IPS-NIHi7 (cell line): ENCODE measurements at regions not wholly inside any gene's neighbourhood (a gene's known extent, or its start where the extent isn't known, plus 50 kb on each side); places are given as distances from the start of the nearest gene placed in this dataset.

ENCODE experiments used
- DNase-seq: peaks from one replicate; pipeline ENCODE4 v3.0.0; 2012; ENCODE audit warnings: mixed read lengths; ENCODE audit errors: extremely low spot score

DNA sequence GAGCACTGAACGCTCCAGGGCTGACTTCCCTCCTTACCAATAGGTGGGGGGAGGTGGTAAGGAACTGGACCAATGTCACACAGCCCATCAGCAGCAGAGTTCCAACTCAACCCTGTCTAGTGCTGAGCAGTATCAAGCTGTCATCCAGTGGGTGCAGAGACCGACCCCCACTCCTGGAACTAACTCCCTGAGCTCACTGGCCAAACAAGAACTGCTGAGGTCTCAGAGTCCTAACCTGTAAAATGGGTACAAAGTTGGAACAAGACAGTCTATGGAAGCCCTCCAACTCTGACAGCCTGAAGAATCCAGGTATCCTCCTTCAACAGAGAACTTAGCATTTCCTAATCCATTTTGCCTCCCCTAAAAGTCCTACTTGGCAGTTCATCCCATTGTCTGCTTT lies 91.1 kb upstream of the CLMN start:
- no peak for DNase-seq

DNA sequence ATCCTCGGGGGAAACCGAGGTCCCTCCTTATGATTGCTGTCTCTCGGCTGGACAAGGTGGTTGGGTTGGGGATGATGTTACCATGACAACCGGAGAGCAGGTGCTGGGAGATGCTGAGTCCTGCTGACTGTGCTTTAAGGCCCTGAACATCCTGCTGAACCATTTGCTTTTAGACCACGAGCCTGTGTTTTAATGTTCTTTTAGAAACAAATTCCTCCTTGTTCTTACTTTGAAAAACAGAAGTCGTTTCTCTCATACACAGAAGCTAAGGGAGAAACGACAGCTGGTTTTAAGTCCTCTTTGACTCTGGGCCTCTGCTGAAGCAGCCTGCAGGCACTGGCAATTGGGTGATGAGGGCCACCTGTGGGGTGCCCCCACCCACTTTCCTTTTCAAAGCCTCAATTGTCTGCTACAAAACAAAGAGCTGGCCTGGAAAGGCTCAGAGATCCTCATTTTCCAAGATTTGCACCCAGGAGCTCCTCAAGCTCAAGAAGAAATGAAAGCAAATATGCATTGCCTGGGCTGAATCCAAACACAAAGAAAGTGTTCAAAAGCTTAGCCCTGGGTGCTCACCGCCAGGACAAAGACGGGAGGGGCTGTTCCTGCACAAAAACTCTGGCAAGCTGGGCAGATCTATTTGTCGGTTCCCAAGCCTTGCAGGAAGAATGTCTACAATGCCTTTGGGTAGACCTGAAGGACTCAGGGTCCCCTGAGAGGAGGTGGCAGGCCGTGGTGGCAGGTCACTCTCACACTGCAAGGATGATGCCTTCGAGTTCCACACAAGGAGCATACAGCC lies 90.0 kb upstream of the CLMN start:
- no peak for DNase-seq

- no peak for DNase-seq
Observed at GRCh38 chr14:95408731-95409476, 89.2 kb upstream of the CLMN start.

DNA sequence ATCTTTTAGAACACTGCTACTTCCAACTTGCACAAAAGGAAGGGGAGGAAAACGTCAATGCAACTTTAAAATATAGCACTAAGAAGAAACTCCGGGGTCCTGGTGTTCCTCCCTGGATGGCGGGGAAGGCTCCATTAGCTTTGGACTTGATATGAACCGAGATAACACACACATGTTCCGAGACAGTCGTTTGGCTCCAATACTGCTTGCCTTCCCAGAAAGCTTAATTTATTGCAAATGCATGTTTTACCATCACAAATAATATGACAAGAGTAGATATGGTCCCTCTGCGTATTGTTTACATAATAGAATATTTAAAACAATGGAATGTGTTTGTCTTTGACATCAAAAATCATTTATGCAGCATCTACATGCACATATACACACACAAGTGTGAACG lies 87.6 kb upstream of the CLMN start:
- DNase-seq, result no peak

DNA sequence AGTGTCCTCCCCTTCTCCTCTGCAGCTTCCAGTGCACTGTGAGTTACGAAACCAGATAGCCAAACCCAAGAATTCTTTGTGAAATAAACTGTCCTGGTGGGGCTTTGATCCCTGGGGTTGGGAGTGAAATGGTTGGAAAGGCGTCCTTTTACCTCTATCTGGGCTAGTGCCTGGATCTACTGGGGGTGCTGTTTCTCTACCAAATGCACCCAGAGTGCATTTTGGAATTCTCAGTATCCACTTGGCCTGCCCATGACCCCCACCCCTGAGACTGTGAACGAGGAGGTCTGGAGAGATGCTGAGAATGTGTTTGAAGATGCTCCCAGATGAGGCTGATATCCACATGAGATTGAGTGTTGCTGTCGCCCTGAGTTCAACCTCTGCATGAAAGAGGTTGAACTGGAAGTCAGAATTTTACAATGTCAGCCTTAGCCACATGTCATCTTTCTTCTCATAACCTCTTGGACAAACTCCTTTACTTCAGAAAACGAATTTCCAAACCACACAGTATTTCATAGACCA lies 87.1 kb upstream of the CLMN start:
- no peak for DNase-seq

DNA sequence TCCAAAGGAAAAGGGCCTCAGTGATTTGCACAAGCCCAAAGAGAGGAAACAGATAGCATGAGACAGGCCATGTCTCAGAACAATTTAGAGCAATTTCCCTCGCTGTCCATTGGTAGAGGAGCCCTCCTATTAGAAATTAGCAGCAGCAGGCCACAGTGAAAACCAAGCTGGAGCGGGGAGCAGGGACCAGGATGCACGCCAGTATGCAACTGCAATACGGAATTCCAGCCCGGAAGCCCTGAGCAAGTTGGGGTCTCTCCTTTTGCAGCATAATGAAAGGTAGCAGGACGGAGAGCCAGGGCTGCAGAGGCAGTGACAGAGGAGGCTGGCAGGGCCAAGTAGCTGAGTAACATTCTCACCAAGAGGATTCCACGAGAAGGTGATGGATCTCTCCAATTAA lies 84.9 kb upstream of the CLMN start:
- no peak for DNase-seq

GRCh38 chr14:95402578-95402977 lies 82.9 kb upstream of the CLMN start:
- DNase-seq, result no peak

GRCh38 chr14:95402176-95402575 lies 82.5 kb upstream of the CLMN start:
- no peak for DNase-seq

- no peak for DNase-seq
Observed at GRCh38 chr14:95398630-95399547, 79.2 kb upstream of the CLMN start.

DNA sequence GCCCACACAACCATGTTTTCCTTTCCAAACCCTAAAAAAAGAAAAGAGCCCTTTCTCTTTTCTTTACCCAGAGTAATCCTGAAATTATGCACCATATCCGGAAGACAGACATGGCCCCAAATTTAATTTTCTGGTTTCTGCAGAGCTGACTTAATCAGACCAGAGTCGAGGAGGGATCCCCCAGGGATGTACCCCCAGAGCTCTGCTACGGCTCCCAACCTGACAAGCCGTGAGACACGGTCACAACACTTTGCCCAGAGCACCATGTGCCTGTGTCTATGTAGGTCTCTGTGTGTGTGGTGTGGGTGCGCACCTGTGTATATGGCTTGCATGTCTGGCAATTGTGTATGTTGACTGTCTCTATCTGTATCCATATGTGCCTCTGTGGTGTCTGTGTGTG lies 77.6 kb upstream of the CLMN start:
- DNase-seq, result no peak

DNA sequence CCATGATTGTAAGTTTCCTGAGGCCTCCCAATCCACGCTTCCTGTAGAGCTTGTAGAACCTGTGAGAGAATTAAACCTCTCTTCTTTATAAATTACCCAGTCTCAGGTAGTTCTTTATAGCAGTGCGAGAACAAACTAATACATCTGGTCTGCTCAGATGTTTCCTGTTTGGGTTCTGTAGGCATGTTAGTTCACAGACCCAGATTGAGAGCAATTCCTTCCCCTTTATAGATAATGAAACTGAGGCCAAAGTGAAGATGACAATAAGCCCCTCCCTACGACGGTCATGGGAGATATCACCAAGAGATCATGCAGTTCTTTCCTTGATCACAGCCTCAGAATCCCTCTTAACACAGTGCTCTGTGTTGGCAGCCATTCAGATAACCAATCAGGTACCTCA lies 76.5 kb upstream of the CLMN start:
- DNase-seq, result no peak

DNA sequence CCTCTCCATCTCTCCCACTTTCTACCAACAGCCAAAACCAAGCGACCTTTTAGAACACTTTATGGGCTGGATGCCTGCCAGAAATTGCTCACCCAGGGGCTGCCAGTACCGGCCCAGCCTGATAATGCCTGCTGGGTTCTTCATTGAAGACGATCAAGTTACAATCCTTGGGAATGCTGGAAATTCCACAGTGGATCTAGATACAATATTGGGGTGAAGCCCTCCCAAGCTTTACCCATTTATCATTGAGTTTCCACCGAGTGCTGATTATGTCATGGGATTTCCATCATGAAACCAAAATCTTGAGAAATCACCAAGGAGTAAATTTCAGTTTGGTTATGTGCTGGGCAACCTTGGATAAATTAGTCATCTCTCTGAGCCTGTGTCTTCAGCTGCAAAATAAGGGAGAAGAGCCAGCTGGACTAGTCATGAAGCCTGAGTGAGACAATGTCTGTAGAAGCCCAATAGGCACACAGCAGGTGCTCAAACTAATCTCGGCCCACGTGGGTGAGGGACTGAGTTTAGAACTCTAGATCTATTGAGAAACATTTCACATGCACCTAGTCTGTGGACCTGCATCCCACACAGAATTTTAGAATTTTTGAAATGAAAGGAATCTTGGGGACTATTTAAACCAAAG lies 75.5 kb upstream of the CLMN start:
- no peak for DNase-seq

- no peak for DNase-seq
Observed at GRCh38 chr14:95394297-95395097, 74.8 kb upstream of the CLMN start.

- no peak for DNase-seq
Observed at GRCh38 chr14:95392841-95393240, 73.1 kb upstream of the CLMN start.

- DNase-seq, result no peak
Observed at GRCh38 chr14:95391331-95391730, 71.6 kb upstream of the CLMN start.

DNA sequence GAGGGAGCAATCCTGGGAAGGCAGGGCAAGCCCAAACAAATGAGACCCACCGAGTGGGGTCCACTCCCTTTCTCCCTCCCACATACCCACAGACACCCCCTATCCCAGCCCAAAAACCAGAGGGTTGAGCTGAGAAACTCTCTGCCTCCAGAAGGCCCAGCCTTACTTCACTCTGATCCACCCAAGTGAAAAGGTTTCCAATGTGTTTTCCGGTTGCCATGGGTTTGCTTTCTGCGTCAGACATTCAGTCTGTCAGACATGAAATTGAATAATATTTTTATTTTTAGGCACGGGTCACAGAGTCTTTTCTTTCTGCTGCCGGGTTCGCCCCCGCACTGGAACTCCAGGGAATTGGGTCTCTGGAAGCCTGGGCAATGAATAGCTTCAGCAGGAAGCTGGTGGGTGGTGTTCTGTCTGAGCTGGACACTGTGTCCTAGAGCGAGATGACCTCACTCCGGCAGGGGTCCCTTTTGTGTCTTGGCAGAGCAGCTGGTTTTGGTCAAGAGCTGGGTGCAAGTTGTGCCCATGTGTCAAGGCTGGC lies 69.8 kb upstream of the CLMN start:
- DNase-seq, result no peak

DNA sequence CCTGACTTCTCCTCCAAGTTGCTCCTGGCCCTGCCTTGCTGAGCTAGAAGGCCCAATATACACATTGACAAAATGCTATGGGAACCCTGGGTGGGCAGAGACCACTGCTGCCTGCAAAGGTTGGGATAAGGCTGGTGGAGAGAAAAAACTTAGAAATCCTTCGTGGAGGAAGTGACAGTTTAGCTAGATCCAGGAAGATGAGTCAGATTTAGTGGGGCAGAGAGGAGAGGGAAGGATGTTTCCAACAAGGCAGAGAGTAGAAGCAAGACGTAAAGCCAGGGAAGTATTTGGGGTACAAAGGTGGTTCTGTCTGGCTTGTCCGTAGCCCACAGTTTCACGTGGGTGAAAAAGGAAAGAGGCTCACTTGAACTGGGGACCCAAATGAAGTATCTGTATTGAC lies 69.0 kb upstream of the CLMN start:
- DNase-seq, result no peak

- DNase-seq, result no peak
Observed at GRCh38 chr14:95387826-95388445, 68.2 kb upstream of the CLMN start.

DNA sequence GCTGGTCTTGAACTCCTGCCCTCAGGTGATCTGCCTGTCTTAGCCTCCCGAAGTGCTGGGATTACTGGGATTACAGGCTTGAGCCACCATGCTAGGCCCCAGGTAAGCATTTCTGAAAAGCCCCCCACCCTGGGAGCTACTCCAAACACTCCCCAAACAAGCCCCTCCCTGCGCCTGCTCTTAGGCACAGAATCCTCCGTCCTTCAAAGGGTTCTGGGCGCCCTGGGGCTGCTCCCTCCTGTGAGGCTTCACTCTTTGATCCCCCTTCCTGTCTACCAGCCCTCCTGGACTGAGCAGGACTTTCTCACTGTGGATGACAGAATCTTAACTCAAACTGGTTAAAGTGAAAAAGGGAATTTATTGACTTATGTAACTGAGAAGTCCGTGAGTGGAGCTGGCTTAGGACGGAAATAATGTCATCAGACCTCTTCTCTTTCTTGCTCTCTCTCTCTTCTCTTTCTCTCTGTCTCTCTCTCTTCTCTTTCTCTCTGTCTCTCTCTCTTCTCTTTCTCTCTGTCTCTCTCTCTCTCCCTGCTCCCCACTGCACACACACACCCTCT lies 66.9 kb upstream of the CLMN start:
- DNase-seq, result peak; percentile 49

- no peak for DNase-seq
Observed at GRCh38 chr14:95385701-95386100, 66.0 kb upstream of the CLMN start.
